Renal cortex interstitium (tissue), 11 donors: ENCODE measurements at regions not wholly inside any gene's neighbourhood (a gene's known extent, or its start where the extent isn't known, plus 50 kb on each side); places are given as distances from the start of the nearest gene placed in this dataset.

Experiments used
- DNase-seq, 11 donors: peaks; one replicate each; pipeline ENCODE4 v3.0.0-alpha.2; 2013; ENCODE audit warnings: low read depth in 9 of 11, low spot score in 4 of 11; ENCODE audit errors: extremely low read depth in 1 of 11

DNA sequence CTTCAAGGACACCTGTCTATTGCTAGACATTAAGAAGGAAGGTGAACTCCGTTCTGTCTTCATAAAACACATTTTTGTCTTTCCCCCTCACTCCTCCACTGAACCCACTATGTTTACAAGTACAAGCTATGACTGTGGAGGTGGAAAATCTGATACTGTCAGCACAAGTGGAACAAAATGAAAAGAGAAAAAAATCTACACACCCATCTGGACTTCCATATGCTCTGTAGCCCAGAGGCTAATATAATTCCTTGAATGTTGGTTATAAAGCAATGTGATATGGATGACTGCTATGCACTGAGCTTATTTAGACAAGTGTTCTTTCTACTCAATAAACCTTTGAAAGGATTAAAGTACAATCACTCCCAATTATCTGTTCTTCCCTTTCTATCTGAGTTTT, 713.5 kb downstream of the DIAPH3 start:
- DNase-seq, result no peak

DNA sequence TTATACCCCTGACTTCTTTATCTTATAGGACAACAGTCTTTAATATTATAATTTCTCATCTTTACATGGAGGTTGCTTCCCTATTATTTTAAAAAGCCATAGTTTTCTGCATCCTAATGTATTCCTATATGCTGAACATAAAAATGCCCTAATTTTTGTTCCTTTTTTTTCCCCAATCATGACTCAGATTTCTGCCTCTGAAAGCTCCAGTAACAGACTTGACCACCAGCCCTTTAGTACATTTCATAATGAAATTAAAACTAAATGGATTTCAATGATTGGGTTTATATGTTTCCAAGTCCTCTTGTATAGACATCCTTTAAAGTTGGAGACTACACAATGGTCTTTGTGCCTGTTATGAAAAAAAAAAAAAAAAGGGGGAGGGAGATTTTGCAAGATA, 712.5 kb downstream of the DIAPH3 start:
- DNase-seq, result no peak

DNA sequence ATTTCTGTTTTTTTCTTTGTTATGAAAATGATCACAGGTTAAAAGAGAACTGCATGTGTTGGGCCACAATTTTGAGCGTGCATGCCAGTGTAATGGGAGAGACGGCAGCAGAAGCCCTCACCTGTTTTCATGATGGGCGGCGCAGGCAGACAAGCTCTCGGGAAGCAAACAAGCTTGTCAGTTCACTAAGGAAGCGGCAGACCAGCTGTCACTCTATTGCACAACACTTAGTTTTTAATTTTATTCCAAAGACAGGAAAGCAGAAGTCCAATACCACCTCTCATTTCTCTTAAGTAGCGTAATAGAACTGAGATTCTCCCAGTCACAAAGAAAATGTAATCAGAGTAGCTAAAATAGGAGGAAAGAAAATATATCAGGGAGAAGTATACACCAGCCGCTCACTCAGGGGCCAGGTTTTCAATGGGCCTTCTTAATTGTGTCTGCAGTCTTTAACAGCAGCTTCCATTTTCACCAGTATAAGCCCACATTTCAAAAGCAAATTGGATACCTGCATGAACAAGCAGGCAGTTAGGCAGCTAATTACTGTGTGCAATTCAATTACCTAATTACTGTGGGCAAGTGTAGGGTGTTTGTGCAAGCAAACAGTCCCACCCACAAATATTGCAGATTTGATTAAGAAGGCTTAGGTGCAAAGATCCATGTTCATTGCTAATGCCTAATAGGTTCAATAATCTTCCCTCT, 711.4 kb downstream of the DIAPH3 start:
- DNase-seq, result no peak

DNA sequence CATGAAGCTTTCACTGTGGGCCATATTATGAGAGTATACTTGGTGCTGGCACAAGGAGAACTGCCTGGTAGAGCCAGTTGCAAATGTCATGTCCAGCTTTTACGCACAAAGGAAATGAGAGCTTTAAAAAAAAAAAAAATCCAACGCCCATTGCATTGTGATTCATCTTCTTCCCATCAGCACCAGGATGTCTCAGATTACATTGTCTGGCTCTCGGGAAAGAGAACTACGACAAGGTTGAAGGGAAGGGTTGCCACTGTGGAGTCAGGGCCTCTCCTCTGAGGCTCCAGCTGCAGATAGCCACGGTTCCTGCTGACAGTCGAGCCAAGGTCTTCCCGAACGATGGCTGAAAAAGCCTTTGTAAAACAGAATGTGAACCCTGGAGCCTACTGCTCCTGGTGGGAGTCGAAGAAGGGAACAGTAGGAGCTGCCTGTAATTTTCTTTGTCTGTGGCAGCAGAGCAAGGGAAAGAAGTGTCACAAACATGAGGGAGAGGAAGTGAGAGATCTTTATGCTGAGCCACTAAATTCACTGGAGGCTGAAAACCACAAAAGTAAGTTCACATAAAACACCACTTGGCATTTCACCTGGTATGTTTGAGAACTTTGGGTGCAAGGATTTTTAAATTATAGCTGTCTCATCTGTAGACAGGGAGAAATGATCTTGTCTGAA, 704.7 kb downstream of the DIAPH3 start:
- DNase-seq, result no peak

DNA sequence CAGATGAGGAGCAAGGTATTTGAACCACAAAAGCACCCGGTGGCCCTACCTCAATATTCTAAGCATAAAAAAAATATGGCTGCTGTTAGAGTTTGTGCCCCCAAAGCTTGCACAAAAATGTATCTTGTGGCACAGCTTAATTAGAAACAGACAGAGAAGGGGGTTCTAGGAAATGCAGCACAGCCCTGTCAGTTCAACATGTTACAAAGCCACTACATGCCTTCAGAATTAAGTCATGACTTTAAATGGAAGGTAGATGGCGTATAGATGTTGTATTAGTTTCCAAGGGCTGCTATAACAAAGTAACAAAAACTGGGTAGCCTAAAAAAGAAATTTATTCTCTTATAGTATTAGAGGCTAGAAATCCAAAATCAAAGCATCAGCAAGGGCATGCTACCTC, 703.8 kb downstream of the DIAPH3 start:
- no peak for DNase-seq

DNA sequence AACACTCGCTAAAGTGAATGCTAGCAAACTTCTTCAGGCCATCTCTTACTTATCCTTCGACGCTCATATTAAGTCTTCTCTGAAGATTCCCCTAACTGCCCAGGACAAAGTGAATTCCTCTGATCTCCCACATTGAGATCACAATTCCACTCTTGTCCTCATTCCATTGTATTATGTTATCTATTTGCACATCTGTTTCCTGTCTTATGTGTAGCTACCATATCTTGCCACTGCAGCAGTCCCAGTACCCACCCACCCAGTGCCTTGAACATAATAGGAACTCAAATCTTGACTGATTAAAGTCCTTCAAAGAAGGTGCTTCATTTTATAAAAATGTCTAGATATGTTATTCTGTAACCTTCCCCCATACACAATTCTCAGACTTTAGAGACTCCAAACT, 702.3 kb downstream of the DIAPH3 start:
- peak in 1 of 11 donors; percentile 21 for DNase-seq

DNA sequence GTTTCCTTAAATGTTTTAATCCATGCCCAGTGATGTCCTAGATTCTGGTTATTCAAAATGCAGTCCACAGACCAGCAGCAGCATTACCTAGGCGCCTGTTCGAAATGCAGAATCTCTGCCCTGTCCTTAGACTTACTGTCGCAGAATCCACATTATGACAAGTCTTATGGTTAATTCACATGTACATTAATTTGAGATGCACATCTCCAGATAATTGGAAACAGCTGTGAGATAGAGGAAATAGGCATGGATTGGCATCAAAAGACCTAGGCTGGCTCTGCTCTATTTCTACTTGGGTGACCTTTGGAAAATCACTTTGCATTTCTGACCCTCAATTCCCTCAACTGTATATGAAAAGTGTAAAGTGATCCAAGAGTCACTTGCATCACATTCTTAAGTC, 700.7 kb downstream of the DIAPH3 start:
- no peak for DNase-seq

DNA sequence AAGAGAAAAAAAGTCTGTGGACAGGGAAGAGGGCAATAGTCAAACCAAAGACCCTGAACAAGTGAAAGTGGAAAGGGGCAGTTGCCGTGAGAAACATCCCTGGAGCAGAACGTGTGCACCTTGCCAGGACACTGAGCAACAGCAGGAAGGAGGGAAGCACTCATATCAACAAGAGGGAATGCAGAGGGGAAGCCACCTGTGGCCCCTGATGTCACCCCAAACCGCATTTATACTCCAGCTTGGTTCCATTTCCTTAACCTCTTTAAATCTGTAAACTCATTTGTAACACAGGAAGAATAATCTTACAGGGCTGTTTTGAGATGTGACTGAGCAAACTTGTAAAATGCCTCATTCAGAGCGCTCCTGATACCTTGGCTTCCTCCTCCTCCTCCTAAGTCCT, 698.8 kb downstream of the DIAPH3 start:
- DNase-seq, result no peak

DNA sequence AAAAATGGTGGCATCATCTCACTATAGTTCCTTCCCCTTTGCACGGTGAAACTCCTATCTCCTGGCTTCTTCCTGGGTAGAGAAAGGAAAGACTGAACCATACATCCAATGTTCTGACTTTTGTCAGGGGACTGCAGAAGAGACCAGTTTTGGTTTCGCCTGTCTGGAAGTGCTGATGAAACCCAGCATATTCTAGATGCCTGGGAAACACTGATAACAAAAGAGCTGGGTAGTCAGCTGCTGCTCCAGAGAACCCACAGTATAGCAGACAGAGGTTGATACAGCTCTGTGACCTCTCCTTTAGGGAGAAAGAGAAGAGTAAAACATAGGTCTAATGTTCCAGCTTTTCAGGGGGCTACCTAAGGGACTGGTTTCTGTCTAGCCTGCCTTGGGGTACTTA, 695.3 kb downstream of the DIAPH3 start:
- no peak for DNase-seq

DNA sequence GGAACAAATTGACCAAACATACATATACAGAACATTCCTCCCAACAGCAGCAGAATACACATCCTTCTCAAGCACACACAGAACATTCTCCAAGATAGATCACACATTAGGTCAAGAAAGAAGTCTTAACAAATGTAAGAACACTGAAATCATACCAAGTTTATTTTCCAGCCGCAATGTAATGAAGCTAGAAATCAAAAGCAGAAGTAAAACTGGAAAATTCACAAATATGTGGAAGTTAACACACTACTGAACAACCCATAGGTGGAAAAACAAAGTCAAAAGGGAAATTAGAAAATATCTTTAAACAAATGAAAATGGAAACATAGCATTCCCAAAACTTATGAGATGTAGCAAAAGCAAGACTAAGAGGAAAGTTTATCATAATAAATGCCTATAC, 692.6 kb downstream of the DIAPH3 start:
- no peak for DNase-seq

DNA sequence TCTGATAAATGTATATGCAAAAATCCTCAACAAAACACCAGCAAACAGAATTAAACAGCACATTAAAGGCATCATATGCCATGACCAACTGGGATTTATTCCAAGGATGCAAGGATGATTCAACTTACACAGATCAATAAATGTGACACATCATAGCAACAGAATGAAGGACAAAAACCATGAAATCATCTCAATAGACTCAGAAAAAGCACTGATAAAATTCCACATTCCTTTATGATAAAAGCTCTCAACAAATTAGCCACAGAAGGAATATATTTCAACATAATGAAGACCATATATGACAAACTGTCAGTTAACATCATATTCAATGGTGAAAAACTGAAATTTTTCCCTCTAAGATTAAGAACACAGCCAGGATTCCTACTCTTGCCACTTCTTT, 691.6 kb downstream of the DIAPH3 start:
- DNase-seq, result no peak

DNA sequence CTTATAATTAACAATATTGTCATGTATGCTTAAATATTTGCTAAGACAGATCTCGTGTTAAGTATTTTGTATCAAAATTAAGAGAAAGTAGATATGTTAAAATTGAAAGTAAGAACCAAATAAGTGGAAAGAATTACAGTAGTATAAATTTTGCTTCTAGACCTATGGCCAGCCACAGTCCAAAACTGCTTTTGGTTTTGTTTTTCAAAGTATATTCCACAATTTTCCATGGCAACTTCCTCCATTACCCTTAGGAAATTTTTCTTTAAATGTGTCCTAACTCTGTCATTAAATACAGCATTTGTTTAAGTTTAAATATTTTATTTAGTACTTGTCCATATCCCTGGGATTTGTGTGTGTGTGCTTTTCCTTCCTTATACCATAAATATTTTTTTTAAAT, 689.0 kb downstream of the DIAPH3 start:
- no peak for DNase-seq

DNA sequence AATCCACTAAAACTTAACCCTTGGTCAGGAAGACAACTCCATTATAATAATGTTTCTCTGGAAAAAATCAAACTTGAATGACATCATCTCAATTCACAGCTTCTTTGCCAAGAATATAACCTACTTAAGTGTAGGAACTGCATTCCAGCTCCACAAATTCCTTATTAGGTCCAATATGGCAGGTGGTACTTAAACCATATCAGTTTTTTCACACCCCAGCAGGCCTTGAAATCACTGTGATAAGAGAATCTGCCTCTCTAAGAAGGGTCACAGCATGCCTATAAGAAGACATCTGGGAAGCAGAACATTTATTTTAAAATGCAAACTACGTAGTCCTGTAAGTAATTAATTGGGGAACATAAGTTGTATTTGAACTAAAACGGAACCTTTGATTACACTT, 687.8 kb downstream of the DIAPH3 start:
- DNase-seq, result no peak

DNA sequence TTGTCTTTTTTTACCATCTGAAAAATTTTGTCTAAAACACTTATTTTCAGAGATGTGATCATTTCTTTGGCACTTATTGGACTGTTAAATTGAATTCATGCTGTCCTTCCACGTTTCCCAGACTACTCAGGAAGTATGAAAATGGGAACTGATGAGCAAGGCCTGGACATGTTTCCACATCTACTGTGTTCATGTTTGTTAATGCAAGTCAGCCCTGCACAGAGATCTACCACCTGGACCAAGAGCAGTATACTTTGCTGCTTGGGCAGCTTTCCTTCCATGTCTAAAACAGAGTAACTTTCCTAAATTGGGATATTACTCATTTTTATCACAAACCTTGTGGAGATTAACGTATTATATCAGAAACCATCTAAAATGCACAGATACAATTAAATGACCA, 687.4 kb downstream of the DIAPH3 start:
- no peak for DNase-seq

DNA sequence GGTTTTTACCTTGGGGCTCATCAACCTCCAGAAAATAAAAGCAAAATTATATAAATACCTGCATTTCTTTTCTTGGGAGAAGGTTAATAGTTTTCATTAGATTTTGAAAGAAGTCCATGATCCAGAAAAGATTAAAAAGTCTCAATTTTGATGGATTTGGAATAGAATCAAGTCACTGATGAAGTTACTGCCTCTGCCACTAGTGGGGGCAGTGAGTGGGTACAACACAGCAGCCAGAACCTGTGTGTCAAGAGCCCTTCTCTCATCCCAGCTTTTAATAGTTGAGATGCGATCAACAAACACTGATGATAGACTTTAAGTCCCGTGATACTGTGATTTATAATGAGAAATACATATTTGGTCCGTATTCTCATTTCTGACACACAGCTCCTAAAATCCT, 686.7 kb downstream of the DIAPH3 start:
- DNase-seq, result no peak

DNA sequence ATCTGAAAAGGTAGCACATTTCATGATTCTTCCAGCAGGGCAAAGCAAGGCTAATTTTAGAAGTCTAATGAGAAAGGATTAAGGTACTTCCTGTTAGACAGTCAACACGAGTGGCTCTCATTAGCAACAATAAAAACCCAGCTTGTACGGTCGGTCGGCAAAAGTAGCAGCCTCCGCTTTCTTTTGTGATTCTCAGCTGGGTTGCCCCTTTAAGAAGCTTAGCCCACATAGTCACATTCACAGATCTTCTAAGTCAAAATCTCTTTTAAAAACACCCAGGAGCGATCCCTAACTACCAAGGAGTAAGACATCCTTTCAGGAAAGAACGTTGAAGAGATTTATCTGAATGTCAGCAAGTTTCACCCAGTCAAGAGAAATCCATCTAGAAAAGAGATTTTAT, 684.8 kb downstream of the DIAPH3 start:
- DNase-seq, result no peak

DNA sequence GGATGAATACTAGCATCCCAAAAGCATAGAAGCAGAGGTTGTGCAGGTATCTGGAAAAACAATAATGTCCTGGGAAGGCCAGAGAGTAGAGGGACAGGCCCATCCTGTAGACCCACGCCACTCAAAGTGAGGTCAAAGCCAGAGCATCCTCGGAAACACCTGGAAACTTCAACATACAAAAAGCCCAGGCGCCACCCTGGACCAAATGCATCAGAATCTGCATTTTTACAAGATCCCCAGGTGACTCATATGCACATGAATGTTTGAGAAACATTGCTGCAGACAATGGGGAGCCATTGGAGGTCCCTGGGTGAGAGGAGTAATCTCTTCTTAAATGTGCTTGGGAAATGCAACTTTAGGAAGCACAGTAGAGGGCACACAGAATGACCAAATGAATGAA, 684.1 kb downstream of the DIAPH3 start:
- DNase-seq, result no peak

DNA sequence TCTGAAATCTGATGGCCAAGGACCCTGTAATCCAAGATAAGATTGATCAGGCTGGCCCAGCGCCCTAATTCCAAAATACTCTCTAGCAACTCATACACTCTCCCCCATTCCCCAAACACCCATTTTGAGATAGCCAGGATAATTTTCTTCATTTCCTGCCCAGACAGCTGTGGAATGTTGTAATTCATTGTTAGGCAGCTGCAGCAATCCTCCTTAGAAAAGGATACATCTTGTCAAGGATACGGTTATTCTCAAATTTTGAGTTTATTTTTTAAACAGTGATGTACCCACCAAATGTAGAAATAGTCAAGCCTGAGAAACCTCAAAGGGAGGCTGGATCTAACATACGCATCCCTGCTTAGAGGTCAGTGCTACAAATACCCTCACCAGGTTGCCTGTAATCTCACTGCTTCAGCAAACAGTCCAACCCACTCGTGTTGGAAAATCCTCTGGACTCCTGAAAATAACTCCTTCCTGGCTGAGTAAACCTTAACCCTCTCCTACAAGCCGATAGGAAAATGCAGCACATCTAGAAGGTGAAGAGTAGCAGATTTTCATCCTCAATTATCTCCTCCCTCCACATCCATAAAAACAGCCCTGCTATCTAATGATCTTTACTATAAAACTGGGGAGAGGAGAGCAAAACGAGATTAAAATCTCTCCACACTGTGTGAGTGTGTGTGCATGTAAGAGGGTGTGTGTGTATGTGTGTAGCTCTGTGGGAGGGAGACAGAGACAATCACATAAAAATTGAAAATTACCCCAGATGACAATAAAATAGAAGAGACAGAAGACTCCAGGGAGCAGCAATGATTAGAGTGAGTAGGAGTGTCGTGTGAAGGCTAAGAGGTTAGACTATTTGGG, 683.1 kb downstream of the DIAPH3 start:
- DNase-seq, result no peak

DNA sequence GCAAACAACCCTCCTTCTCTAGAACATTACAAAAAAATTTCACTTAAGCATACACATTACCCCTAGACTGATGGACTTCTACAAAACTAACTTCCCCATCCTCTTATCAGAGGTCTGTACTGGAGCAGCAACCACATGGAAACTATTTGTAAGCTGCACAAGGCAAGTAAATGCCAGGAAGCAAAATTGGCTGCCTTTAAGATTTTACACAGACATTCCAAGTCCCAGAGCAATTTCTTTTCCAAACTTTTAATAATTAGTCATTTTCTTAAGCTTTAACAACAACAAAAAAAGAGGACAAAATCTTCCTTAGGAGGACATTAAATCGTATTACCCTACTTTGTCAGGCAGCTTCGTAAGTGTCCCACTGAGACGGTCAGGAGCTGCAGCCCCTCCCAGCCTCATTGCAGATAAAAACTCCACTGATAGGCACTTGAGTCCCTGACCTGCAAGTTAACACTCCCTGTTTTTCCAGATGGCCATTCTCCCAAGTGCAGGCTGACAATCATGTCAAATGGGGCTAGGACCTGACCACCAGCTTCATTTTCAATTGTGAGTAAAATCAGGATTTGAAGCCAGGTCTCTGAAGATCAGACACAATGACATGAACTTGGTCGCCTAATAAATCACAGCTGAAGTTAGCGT, 680.1 kb downstream of the DIAPH3 start:
- no peak for DNase-seq

DNA sequence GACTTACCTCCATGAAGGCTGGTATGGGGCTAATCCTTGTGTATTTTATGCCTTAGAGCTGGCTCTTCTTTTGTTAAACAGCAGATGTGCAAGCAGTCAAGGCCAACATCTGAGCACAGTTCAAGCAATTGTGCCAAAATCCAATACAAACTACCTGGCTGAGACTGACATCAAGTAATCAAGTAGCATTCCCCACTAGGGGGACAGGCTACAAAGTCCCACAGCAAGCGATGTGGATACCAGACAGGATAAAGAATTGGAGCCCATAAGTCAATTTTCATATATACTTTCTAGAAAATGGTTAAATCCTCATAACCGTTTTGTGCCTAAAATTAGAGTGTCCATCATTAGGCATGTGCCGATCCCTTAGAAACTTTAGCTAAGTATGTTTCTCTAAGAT, 675.8 kb downstream of the DIAPH3 start:
- no peak for DNase-seq
